ENCODE measurements at regions not wholly inside any gene's neighbourhood (a gene's known extent, or its start where the extent isn't known, plus 50 kb on each side); places are given as distances from the start of the nearest gene placed in this dataset.

DNA sequence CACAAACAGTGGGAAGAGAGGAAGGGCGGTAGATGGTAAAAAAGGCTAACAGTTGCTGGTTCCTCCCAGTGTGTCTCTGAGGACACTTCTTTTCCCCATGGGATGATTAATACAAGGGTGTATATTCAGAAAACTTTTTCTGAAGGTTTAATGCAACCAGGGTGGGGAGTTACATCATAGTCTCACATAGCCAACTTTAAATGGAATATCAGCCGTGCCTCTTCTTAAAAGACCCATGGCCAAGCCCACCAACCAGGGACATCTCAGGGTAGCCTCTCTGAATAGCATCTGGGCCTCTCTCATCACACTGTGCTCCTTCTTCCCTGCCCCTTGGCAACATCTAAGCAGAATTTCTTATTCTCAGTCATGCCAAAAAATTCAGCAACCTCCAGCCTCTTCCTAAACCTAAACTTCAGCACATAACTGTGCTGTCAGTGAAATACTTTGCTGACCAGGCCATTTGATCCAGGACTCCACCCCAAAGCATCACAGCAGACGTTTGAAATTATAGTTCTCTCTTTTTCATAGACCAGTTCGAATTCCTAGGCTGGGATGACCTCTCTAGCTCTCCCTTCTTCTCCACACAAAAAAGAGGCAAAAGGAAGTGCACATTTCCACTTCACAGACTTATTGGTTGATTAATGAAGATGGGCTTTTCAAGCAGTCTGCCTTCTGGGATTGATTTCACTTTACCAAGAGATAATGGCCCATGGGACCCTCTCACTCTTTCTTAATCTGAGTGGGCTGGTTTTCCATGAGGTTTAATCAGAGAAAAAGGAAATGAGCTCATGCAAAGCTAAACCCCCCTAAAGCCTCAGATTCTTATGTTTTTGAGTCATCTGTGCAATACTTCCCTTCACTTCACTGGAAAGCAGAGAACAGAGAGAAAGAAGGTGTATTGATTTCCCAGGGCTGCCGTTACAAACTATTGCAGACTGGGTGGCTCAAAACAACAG is 85.1 kb upstream of the RAI14 start:
- DNase-seq, result no peak

DNA sequence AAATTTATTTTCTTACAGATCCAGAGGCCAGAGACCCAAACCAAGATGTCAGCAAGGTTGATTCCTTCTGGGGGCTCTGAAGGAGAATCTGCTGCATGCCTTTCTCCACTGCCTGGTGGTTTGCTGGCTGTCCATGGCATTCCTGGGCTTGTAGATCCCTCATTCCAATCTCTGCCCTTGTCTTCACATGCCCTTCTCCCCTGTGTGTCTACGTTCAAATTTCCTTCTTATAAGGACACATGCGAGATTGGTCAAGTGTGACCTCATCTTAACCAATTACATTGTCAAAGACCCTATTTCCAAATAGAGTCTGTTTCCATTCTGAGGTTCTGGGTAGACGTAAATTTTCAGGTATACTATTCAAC is 84.5 kb upstream of the RAI14 start:
- no peak for DNase-seq

DNA sequence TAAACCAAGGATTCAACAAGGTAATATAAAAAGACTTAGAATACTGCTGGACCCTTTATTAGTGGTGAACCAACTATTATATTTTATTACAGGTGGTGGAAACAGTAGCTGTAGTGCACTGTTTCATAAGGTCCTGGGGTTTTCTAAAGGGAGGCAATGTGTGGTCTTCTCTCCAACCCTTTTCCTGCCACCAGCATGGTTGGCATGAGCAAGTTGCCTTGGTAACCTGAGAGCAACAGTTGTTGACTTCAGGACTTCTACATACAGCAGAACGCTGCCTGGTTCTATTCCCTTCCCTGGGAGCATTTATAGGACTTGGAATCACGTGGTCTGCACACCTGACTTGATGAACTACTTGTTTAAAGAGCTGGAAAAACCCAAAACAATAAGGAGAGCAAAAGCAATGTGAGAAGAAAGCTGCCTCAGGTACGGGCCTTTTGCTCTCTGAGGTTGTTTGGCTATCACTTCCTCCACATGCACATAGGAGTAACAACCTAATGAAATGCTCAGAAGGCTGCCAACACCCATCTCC is 81.1 kb upstream of the RAI14 start:
- DNase-seq, result no peak

DNA sequence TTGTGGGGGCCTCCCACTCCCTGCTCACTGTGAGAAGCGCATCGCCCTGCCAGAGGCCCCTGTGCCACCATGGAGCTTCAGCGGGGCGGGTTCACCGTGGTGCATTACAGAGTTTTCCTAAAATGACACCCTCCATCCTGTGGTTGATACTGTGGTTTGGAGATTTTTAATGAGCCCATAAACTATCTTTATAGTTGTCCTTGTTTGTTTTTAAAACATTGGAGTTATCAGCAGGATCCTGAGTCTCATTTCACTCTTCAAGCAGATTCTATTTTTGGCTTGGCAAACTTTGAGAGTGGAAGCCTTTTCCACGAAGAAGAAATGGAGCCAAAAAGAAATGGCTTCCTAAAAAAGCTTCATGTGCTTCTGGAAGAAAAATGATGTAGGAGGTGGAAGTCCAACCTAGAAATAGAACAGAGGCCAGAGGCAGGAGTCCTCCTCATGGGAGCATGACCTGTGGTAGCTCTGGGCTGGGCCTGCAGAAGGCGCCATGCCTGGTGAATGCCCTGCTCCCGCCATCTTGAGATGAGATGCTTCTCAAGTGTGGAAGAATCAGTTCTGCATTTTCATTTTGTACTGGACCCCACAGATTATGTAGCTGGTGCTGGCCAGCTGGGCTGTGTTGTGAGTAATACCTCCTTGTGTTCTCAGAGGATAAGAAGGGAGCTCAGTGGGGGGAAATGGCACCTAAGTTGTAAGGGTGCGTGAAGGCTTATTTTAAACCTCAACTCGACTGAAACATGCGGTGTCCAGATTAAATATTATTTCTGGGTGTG is 79.0 kb upstream of the RAI14 start:
- no peak for DNase-seq

DNA sequence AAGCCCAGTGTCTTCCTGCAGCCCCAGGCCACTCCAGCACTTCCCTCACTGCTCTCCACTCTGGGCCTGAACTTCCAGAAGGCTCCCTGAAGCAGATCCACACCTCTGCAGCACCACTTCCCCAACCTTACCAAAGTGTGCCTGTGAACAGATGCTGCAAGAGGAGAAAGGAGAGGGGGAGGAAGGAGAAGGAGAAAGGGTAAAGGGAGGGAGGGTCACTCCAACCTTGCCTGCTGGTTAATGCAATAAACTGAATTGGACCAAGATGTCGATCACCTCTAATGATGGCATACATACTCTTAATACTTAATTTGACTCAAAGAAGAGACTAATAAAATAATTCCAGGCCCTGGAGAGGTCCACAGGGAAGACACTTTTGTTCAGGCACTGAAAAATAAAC is 77.2 kb upstream of the RAI14 start:
- DNase-seq, result no peak

DNA sequence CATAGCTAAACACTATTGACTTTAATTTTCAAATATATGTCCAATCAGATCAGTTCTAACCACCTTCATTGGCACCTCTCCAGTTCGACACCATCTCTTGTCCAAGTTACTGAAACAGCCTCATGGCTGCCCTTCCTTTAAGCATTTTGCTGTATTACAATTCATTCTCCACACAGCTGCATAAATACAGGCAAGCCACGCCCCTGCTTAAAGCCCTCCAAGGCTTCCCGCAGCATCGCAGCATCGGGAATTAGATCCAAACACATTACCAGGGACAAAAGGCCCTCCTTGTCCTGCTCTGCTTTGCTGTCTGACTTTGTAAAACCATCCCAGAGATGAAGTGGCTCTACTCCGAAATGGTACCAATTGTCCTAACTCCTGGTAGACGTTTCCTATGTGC is 75.1 kb upstream of the RAI14 start:
- no peak for DNase-seq

DNA sequence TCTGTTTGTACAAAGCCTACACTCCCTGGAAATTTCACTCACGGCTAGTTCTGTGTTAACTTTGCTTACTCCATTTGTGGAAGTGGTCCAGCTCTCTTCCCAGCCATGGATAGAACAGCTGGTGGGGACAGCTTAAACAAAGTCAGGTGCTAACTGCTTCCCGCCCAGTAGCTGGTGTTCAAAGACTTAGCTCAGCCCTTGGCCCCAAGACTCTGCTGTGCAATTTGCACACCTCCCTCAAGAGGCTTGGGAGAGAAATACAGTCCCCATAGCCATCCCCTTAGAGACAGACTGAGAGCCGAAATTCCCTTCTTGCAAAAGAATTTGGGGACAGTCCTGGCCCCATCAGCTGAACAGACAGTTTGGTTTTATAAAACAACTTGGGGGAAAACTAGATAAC is 73.8 kb upstream of the RAI14 start:
- peak in 1 of 2 experiments; percentile 48 for DNase-seq

DNA sequence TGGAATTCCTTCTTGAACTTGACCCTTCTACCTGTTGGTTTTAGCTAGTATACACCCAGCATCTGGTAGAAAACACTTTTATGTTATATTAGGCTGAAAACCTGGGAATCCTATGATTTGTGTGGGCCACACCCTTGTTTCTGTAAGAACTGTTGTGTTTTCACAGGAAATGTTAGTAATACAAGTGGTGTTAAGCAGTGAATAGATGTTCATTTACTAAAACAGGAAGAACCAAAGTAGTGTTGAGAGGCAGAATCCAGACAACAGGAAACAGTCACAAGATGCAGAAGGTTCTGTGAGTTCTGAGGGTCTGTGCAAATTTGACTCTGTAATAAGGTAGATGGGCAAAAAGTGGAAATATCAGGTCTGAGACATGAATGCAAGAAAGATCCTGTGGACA is 73.0 kb upstream of the RAI14 start:
- DNase-seq, result no peak

DNA sequence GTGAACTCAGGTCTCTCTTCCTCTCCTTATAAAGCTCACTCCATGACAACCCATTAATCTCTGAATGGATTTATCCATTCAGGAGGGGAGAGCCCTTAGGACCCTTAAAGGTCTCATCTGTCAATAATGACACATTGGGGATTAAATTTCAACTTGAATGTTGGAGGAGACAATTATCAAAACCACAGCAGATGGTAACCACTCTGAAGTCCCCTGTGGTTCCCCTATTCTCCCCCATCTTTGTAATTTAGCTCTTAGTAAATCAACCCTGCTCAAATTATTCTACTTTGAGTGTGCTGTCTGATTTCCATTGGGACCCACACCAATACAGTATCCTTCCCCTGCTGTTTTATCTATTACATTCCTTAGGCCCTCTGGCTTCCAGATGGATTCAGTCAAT is 72.0 kb upstream of the RAI14 start:
- DNase-seq, result peak in 1 of 2 experiments; percentile 25

DNA sequence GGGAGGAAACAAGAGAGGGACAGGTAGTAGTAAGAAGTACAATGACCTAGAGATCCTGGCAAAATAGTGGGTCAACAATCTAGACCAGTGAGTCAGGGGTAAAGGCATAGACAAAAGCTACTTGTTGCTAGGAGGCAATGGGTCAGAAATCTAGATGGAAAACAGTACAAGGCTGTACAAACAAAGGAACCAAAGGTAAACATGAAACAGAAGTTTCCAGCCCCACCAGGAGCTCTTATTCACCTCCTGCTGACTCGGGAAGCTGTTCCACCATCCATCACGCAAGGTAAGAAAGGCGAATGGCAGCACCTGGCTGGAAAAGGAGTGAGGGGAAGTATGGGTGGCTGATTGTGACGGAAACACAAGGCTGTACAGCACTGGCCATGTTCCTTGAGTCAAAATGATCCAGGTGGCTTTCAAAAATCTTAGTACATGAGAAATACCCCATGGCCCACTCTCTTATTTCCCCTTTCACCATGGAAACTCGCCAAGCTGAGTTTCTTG is 70.5 kb upstream of the RAI14 start:
- DNase-seq, result no peak

DNA sequence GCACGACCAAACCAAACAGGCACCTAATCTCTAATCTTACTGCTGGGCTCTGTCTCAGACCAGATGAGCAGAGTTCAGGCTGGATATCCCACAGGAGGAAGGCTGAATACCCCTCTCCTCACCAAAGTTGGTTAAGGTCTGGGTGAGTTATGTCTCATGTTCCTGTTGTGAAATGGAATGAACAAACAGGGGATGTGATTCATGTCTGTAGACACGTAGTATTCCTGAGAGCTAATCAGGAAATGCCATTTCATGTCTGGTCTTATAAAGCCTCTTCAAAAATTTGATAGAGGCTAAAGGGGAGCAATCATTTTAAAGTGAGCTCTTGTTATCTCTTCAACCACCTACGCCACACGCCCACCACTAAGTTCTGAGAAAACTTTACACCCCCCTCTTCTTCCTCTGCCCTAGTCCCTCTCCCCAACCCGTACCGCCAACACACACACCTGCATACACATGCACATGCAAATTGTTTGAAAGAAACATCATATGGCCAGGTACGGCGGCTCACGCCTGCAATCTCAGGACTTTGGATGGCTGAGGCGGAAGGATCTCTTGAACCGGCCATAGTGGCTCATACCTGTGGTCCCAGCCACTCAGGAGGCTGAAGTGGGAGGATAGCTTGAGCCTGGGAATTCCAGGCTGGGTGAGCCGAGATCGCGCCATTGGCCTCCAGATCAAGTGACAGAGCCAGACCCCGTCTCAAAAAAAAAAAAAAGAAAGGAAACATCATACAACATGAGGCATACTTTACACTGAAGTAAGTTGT is 69.8 kb upstream of the RAI14 start:
- DNase-seq, result no peak

DNA sequence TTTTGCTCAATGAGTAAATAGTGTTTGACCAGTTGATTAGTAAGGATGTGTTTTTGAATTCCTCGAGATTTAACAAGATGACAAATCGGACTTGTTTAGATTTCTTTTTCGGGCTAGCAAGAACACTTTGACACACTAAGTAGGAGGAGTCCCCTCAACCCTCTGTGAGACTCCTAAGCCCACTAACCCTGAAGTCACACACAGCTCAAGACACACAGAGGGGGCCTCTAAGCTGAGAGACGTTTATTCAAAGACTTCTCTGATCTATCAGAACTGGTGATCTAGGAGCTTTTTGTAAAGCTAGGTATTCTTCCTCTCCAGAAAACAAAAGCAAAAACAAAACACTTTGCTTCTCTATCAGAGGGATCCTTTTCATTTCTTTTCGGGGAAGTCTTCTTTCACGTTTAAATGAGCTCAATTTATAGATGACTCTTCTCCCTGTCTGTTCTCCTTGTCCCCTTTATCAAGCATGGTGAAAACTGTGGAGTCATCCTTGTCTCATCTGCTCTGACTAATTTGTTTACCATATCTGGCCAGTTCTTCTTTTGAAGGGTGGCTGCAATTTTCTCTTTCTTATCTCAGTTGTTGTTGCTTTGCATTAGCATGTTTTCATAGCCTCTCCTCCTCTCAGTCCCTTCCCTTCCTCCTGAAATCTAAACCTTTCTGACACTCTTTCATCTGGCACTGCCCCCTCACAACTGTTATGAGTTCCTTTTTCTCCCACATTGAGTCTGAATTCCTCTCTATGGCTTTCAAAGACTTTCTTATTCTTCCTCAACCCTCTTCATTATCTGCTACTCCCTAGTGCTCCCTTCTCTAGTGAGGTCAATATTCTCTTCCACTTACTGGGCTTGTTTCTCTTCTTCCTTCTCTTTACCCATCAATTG is 68.5 kb upstream of the RAI14 start:
- DNase-seq, result no peak

DNA sequence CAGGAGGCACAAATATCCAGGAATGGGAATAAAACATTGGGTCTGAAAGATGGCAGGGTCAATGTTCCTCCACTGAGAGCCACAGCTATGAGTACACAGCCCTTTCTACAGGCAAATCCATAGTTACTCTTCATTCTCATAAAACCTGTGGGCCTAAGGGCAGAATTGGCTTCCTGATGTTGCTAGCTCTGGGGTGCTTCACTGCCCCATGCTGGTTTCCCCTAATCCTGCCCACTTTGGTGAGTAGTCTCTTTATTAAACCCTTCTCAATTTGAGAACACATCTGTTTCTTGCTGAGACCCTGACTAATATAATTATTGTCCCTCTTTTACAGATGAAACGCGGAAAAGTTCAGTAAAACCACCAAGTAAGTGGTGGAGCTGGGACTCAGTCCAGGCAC is 66.3 kb upstream of the RAI14 start:
- DNase-seq, result no peak

DNA sequence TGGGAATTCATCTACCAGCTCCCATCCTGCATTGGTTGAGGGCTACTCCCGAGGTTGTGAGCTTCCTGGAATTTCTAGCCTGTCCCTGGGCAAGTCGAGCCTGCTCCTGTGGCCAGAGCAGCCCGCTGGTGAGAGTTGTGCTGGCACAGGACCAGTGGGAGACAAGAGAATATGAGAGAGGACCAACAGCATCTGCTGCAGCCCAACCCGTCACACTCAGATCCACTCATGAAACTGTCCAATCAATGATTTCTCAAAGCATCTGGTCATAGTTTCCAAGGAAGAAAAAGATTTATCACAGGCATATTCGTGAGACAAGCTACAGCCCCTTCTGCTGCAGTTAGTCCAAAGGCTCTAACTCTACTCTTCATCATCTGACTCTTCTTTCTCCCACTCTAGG is 64.4 kb upstream of the RAI14 start:
- peak; percentile 18 to 81 for DNase-seq

DNA sequence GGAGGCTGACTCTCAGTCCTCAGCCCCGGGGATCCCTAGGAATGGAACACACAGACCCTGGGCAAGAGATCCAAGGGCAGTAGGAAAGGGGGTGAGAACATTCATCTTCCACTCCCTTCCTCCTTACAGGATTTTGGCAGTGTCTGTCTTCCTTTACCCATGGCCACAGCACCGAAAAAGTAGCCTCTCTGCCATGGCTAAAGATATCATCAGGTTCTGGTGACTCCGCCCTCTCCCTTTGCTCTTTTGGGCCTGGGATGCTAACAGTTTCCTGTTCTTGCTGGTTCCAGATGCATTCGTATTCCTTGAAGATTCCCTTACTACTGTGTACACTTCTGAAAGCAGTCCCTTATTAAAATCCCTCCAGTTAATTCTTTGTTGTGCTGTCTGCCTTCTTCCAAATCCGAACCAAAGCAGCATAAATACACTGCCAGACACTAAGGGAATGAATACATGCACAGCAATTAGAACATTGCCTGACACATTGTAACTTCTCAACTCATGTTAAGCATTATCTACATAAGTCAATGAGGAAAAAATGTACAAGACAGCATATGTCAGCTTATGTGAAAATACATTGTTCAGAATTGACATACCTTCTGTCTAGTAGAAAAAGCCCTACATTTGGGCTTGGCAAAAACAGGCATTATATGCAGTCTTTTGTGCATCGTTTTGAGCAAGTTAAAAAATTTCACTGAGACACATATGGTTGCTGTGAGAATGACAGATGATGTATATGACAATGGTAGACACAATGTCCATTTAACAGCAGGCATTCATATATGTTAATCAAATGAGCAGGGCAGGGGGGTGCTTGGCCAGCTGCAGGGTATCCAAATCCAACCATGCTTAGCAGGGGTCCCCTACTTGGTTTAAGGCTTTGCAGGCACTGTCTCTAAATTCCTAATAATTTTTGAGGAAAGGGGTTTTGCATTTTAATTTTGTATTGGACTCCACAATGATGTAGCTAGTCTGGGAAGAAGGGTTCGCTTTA is 58.8 kb upstream of the RAI14 start:
- peak; percentile 50 to 70 for DNase-seq

DNA sequence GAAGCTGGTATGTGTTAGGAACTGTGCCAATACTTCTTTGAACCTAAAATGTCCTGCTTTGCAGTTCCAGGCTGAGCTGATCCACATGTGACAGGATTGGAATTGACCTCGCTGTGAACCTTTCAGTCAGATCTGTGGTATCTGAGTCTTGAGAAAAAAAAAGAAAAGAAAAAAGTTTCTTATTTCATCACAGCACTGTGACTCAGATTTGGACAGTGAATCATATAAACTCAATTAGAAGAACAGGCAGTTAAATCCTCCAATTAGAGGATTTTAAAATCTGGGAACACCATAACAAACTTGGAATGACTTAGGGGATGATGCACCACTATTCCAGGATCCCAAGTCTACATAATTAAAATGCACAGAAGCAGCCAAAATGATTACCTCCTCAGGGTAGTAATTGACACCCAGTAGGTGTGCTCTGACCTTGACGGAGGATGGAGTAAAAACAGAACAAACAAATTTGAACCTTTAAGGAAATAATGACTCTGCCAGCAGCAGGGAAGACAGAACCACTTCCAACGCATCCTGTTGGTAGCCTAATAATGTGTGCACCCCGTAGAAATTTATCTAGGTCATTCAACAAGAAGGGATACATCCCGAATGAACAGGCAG is 57.8 kb upstream of the RAI14 start:
- peak; percentile 81 to 85 for DNase-seq

DNA sequence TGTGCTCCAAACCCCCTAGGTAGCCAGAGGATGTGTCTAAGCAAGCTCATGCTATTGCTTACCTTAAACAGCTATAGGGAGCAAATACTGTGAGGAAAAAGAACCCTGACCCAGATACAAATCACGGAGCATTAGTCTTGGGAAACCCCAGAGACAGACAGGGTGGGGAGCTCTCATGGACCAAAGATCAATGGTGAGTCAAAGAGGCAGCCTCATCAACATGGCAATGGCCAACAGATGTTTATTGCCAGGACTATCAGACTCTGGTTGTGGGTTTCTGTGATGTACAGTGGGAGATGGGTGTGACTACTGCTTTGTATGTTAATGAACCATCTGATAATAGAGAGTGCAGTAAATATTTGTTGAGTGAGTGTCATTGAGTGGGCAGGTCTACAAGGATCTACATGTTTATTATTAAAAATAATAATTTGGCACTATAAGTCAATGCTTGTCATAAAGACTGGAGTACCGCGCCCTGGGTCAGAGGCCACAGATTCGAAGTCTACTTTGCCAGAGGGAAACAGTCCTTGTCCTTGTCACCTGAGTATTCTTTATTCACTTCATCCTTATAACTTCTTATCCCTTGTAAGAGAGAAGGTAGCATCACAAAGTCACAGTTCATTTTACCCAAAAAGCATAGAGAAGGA is 56.5 kb upstream of the RAI14 start:
- DNase-seq, result no peak

DNA sequence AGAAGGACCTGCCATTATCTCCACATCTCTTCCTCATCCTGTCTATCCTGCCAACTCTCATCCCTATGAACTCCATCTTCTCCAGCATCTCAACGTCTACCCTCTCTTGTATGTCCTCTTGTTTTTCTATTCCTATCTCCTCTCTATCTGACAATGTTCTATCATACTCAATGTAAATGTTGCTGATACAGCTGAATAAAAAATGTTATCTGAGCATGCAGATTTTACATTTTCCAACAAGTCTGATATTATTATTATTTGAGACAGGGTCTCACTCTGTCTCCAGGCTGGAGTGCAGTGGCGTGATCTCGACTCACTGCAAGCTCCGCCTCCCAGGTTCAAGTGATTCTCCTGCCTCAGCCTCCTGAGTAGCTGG is 56.0 kb upstream of the RAI14 start:
- no peak for DNase-seq

DNA sequence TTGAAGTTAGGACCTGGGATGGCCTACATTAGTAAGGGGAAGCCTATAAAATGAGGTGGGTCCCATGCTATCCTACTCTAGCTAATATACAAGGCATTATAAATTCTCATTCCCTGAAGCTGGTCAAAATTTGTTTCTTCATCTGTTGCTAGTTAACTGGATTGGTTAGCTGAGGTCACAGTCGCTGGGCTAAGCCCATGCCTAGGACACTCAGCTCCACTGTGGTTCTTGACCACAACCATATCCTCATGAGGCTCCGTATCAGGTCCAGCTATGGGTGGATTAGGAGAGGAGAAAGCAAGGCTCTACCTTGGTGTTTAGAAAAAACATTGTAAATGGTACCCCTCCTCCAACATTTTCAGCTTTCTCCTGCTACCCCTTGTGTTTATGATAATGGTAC is 52.8 kb upstream of the RAI14 start:
- DNase-seq, result no peak

Data from NCI-H446 (cell line).